GM20000 (cell line): ENCODE measurements at regions not wholly inside any gene's neighbourhood (a gene's known extent, or its start where the extent isn't known, plus 50 kb on each side); places are given as distances from the start of the nearest gene placed in this dataset.

Experiments used
- DNase-seq: peaks from one replicate; pipeline ENCODE4 v3.0.0; 2012; ENCODE audit warnings: low spot score
- TF ChIP-seq, protein P1 (sequence below): IDR thresholded peaks from 2 replicates; pipeline ENCODE4 v1.5.1; 2012; ENCODE audit warnings: mild to moderate bottlenecking, control low read depth; ENCODE audit errors: extremely low read depth, missing control alignments

DNA sequence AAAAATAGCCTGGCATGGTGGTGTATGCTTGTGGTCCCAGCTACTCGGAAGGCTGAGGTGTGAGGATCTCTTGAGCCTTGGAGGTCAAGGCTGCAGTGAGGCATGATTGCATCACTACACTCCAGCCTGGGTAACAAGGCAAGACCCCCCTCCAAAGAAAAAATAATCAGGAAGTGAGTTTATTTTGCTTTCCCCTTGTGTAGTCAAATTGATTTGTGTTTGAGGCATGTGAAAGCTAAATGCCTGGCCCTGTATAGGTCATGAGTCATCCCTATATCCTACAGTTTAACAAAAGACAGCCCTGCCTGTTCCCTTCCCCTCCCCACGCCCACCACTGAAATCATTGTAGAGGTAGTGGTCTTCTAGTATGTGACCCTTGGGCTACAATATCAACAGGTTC lies 241.4 kb upstream of the JUN start:
- TF ChIP-seq, protein P1, sequence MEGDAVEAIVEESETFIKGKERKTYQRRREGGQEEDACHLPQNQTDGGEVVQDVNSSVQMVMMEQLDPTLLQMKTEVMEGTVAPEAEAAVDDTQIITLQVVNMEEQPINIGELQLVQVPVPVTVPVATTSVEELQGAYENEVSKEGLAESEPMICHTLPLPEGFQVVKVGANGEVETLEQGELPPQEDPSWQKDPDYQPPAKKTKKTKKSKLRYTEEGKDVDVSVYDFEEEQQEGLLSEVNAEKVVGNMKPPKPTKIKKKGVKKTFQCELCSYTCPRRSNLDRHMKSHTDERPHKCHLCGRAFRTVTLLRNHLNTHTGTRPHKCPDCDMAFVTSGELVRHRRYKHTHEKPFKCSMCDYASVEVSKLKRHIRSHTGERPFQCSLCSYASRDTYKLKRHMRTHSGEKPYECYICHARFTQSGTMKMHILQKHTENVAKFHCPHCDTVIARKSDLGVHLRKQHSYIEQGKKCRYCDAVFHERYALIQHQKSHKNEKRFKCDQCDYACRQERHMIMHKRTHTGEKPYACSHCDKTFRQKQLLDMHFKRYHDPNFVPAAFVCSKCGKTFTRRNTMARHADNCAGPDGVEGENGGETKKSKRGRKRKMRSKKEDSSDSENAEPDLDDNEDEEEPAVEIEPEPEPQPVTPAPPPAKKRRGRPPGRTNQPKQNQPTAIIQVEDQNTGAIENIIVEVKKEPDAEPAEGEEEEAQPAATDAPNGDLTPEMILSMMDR, result no peak
- DNase-seq, result no peak

DNA sequence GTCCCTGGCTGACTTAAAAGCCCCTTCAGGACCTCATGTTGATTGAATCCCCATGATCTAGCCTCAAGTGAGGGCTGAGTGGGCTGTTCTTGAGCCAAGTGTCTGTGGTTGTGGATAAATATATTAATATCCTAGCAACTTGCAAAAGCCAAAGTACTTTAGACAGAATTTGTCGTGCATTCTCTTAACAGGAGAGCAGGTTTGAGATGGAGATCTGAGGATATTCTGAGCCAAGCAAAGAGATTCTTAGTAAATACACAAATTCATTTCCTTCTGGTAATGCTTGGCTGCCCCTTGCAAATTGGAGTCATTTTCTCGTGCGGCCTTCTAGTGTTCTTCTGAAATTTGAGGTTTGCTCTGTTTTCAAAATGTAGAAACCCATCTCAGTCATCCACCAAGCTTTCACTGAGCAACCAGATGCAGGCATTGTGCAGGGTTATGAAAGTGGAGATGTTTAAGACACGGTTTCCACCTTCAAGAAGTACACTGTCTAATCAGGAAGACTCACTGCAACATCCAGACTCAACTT lies 242.1 kb upstream of the JUN start:
- TF ChIP-seq, protein P1, result no peak
- peak; percentile 60 for DNase-seq

DNA sequence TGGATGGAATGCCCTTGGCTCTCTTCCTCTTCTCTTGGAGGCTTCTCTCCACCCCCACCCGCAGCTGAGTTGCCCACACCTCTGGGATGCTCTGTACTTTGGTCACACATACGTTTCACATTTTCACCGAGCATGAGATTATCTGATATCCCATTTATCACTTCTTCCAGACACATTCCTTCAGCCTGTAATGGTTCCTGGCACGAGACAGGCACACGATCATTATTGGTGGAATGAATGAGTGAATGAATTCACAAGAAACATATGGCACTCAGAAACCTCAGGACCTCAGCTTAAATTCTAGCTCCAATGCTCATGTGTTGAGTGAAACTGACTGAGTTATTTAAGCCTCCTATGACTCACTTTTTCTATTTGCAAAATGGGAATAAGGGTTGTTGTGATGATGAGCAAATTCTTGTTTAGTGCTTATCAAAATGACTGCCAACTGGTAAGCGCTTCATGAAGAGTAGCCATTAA lies 242.7 kb upstream of the JUN start:
- DNase-seq, result no peak
- TF ChIP-seq, protein P1, result no peak

DNA sequence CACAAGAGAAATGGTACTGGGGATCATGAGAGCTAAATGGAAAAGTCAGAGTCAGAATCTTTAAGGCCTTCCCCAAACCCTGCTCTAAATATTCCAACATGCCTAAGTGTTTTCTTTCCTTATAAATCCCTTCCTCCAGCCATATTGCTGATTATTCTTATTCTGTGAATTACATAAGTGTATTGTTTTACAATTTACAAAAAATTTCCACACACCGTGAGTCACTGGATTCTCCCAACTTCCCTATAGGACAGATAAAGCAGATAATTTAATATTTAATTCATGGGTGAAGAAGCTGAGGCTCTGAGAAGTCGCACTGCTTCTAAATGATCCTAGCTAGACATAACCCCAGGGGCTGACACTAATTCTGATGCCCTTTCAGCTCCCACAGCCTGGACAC lies 243.3 kb upstream of the JUN start:
- TF ChIP-seq, protein P1, result no peak
- no peak for DNase-seq

DNA sequence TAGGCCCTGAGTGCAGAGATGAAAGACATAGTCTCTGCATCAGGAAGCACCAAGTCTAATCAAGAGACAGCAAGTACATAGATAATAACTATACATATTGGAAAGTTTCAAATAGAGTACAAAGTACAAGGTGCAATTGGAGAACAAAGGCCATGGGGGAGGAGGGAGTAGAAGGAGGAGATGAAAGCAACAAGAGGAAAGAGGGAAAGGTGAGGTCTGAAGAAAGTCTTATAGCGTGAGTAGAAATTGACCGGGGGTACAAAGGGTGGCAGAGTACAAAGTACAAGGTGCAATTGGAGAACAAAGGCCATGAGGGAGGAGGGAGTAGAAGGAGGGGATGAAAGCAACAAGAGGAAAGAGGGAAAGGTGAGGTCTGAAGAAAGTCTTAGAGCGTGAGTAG lies 244.2 kb upstream of the JUN start:
- no peak for DNase-seq
- TF ChIP-seq, protein P1, result no peak

DNA sequence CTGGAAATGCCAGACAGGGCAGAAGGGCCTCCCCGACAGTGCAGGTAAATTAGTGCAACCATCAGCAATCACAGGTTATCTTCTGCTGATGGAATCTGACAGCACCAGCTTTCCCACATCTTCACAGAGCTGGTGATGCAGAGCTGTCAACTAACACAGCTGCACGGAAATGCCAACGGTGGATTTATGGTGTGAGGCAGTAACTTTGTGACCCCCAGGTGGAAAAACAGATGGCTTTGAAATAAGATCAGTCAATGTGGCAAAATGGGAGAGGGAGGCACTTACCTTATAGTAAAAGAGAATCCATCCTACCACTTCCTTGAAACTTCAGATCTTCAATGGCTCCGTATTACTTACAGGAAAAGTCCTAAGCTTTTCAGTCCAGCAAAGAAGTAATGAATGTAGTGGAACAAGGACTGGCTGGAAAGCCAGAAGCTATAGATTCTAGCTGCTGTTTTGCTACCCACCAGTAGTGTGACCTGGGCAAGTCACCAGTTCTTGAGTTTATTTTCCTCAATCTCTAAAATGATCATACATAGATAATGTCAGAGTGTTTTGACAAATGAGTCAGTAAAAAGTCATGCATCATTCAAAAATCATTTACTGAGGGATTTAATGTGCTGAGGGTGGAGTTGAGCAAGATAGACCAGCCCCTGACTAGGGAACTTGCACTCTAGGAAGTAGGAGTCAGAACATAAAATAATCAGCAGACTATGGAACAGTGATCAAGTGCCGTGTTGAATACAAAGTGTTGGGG lies 245.7 kb upstream of the JUN start:
- DNase-seq, result no peak
- TF ChIP-seq, protein P1, result no peak

DNA sequence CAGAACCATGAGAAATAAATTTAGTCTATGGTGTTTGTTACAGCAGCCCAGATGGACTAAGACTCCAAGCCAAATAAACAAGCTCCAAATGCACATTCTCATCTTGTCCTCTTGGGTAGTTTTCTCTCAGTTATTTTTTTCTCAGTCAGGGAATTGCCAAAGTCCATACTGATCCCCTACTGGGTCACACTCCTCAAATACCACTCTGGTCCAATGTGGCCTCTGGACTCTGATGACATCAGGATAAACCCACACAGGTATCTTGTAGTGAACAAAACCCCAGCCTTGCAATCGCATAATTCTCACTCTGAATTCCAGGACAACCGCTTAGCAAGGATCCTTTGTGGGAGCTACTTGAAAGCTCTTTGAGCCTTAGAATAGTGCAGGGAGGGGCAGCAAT lies 248.4 kb upstream of the JUN start:
- TF ChIP-seq, protein P1, result no peak
- DNase-seq, result no peak
